Erythroblast (primary cell): ENCODE measurements at regions not wholly inside any gene's neighbourhood (a gene's known extent, or its start where the extent isn't known, plus 50 kb on each side); places are given as distances from the start of the nearest gene placed in this dataset.
A peak's percentile ranks its signal among the peaks of the same experiment; 100 is the strongest.

ENCODE experiments used
- DNase-seq, 2 experiments: peaks; one replicate each; lab custom pipeline; 2025; lab: John Stamatoyannopoulos, UW
- GATA1 ChIP-seq: IDR thresholded peaks from 2 replicates; pipeline ENCODE4 v1.6.1; 2011; ENCODE audit warnings: low read depth, mild to moderate bottlenecking, control low read depth, low read length, moderate library complexity
- POLR2A ChIP-seq: IDR thresholded peaks from 2 replicates; pipeline ENCODE4 v1.6.1; 2011; ENCODE audit warnings: mild to moderate bottlenecking, low read length

- TF ChIP-seq POLR2A = no peak
- TF ChIP-seq GATA1 = no peak
- DNase-seq = no peak
These were observed 110.7 kb upstream of the EFNA5 start for GRCh38 chr5:107781451-107781850.

GRCh38 chr5:107779437-107779836 lies 108.7 kb upstream of the EFNA5 start:
- DNase-seq = no peak
- TF ChIP-seq GATA1 = no peak
- no peak for TF ChIP-seq POLR2A

GRCh38 chr5:107778647-107779046 lies 107.9 kb upstream of the EFNA5 start:
- TF ChIP-seq GATA1 = no peak
- no peak for DNase-seq

GRCh38 chr5:107776922-107777740 lies 106.4 kb upstream of the EFNA5 start:
- TF ChIP-seq GATA1 = no peak
- no peak for DNase-seq

- no peak for DNase-seq
- no peak for TF ChIP-seq GATA1
- no peak for TF ChIP-seq POLR2A
These were observed 105.8 kb upstream of the EFNA5 start for GRCh38 chr5:107776506-107776905.

- DNase-seq = no peak
- TF ChIP-seq GATA1 = no peak
- no peak for TF ChIP-seq POLR2A
These were observed 103.6 kb upstream of the EFNA5 start for GRCh38 chr5:107774316-107774715.

- DNase-seq = no peak
These were observed 102.7 kb upstream of the EFNA5 start for GRCh38 chr5:107773479-107773878.

GRCh38 chr5:107772418-107773310 lies 101.9 kb upstream of the EFNA5 start:
- DNase-seq = peak; percentile 73 to 81
- TF ChIP-seq POLR2A = no peak
- TF ChIP-seq GATA1 = no peak

More at GRCh38 chr5:107773479-107773878, 102.7 kb upstream of the EFNA5 start:
- TF ChIP-seq POLR2A = no peak
- no peak for TF ChIP-seq GATA1

- no peak for TF ChIP-seq POLR2A
- TF ChIP-seq GATA1 = no peak
- DNase-seq = peak in 1 of 2 experiments; percentile 15
These were observed 101.2 kb upstream of the EFNA5 start for GRCh38 chr5:107771926-107772325.

GRCh38 chr5:107770051-107770450 lies 99.3 kb upstream of the EFNA5 start:
- no peak for DNase-seq
- TF ChIP-seq POLR2A (no peak), GATA1 (no peak)

- DNase-seq = no peak
- TF ChIP-seq POLR2A (no peak), GATA1 (no peak)
These were observed 98.8 kb upstream of the EFNA5 start for GRCh38 chr5:107769519-107769918.

- TF ChIP-seq GATA1 (no peak), POLR2A (no peak)
- peak in 1 of 2 experiments; percentile 13 for DNase-seq
These were observed 96.2 kb upstream of the EFNA5 start for GRCh38 chr5:107766972-107767371.

- peak; percentile 32 to 40 for DNase-seq
- no peak for TF ChIP-seq GATA1
- no peak for TF ChIP-seq POLR2A
These were observed 95.7 kb upstream of the EFNA5 start for GRCh38 chr5:107766439-107766838.

GRCh38 chr5:107765805-107766063 lies 95.0 kb upstream of the EFNA5 start:
- DNase-seq = no peak
- no peak for TF ChIP-seq GATA1
- TF ChIP-seq POLR2A = no peak
